RWPE2 (cell line): ENCODE measurements at regions not wholly inside any gene's neighbourhood (a gene's known extent, or its start where the extent isn't known, plus 50 kb on each side); places are given as distances from the start of the nearest gene placed in this dataset.

Source experiments
- ATAC-seq: fragments of 200-7000 bp; cut with Tn5 transposase; 3 replicates; pipeline ENCODE4 v1.9.1; 2021; ENCODE audit warnings: low read depth
- DNase-seq: peaks from one replicate; pipeline ENCODE4 v3.0.0-alpha.2; 2020; ENCODE audit warnings: low spot score
- H3K27ac ChIP-seq: fragments of 450-650 bp; 2 replicates; pipeline ENCODE4 v1.5.1; 2017; ENCODE audit warnings: mild to moderate bottlenecking; ENCODE audit not compliant: poor library complexity, severe bottlenecking
- H3K27me3 ChIP-seq: fragments of 250-450 bp; sonication (Bioruptor Pico); 2 replicates; pipeline ENCODE4 v1.5.1; 2021; ENCODE audit warnings: mild to moderate bottlenecking, moderate library complexity; ENCODE audit not compliant: insufficient read depth, poor library complexity, severe bottlenecking
- H3K36me3 ChIP-seq: fragments of 250-450 bp; sonication (Bioruptor Pico); 2 replicates; pipeline ENCODE4 v1.5.1; 2020; ENCODE audit warnings: low read depth, mild to moderate bottlenecking, moderate library complexity
- H3K4me1 ChIP-seq: fragments of 250-450 bp; sonication (Bioruptor Pico); 2 replicates; pipeline ENCODE4 v1.5.1; 2021; ENCODE audit warnings: mild to moderate bottlenecking, moderate library complexity; ENCODE audit not compliant: insufficient read depth, poor library complexity, severe bottlenecking
- H3K4me3 ChIP-seq: fragments of 250-450 bp; sonication (Bioruptor Pico); 2 replicates; pipeline ENCODE4 v1.5.1; 2021; ENCODE audit warnings: mild to moderate bottlenecking, moderate library complexity; ENCODE audit not compliant: severe bottlenecking
- H3K9me3 ChIP-seq: fragments of 250-450 bp; sonication (Bioruptor Pico); 2 replicates; pipeline ENCODE4 v1.5.1; 2021; ENCODE audit warnings: mild to moderate bottlenecking, moderate library complexity; ENCODE audit not compliant: severe bottlenecking
- TF ChIP-seq, protein P1 (sequence below): fragments of 450-650 bp; IDR thresholded peaks from one replicate; pipeline ENCODE4 v1.5.1; 2017; ENCODE audit warnings: mild to moderate bottlenecking, moderate library complexity; ENCODE audit not compliant: poor library complexity, severe bottlenecking

DNA sequence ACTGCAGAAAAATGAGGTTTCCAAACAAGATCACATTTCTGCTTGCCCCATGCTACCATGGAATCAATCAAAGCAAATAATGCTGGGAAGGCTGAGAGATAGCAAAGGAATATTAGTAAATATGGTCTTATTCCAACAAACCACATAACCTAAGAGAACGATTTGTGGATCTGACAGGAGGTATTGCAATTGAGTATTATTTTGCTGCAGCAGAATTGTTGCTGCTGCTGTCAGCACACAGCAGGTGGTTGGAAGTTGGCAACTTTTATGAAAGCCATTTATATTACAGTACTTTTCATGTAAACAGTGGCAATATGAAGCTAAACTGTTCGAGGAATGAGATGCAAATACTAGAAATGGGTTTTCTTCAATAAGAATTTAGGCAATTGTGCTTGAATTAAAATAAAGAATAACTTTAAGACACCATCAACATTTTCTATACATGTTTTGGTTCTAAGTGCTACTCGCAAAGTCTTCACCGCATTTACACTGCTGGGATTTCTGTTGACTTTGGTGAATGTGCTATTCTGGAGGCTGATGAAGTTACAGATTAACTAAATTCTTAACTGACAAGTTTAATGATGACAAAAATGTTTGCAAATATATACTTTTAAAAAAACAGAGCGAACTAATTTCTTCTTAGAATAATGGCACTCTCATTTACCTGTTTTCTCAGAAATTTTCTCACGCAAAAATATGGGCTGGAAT is 1285.7 kb downstream of the CNTNAP5 start:
- TF ChIP-seq, protein P1, sequence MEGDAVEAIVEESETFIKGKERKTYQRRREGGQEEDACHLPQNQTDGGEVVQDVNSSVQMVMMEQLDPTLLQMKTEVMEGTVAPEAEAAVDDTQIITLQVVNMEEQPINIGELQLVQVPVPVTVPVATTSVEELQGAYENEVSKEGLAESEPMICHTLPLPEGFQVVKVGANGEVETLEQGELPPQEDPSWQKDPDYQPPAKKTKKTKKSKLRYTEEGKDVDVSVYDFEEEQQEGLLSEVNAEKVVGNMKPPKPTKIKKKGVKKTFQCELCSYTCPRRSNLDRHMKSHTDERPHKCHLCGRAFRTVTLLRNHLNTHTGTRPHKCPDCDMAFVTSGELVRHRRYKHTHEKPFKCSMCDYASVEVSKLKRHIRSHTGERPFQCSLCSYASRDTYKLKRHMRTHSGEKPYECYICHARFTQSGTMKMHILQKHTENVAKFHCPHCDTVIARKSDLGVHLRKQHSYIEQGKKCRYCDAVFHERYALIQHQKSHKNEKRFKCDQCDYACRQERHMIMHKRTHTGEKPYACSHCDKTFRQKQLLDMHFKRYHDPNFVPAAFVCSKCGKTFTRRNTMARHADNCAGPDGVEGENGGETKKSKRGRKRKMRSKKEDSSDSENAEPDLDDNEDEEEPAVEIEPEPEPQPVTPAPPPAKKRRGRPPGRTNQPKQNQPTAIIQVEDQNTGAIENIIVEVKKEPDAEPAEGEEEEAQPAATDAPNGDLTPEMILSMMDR, result no peak
- no peak overlapping the region for H3K27ac ChIP-seq
- DNase-seq (no peak), ATAC-seq (no peak)
- H3K4me1 ChIP-seq, result no peaks in the 10 kb centered on the region
- H3K9me3 ChIP-seq, result no peaks in the 10 kb centered on the region
- no peaks in the 10 kb centered on the region for H3K27me3 ChIP-seq
- H3K36me3 ChIP-seq, result no peaks in the 10 kb centered on the region
- no peak overlapping the region for H3K4me3 ChIP-seq

DNA sequence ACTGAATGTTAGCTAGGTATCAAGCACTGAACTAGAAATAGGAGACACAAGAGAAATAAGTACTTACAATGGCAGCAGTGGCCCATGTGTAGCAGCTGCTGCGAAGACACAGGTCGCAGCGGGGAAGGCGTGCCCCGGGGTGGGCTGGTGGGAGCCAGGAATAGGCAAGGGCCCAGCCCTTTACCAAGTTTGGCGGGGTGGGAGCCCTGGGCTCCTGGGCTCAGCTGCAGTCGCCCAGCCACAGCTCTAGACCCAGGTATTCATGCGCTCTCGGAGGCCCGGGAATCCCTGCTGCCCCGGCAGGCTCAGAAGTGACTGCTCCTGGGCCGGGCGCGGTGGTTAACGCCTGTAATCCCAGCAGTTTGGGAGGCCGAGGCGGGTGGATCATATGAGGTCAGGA is 1287.3 kb downstream of the CNTNAP5 start:
- Histone ChIP-seq H3K4me1 (no peaks in the 10 kb centered on the region), H3K27ac (no peak overlapping the region), H3K4me3 (no peak overlapping the region), H3K9me3 (no peaks in the 10 kb centered on the region), H3K27me3 (no peaks in the 10 kb centered on the region), H3K36me3 (no peaks in the 10 kb centered on the region)
- ATAC-seq, result no peak
- no peak for DNase-seq
- TF ChIP-seq, protein P1, result no peak

DNA sequence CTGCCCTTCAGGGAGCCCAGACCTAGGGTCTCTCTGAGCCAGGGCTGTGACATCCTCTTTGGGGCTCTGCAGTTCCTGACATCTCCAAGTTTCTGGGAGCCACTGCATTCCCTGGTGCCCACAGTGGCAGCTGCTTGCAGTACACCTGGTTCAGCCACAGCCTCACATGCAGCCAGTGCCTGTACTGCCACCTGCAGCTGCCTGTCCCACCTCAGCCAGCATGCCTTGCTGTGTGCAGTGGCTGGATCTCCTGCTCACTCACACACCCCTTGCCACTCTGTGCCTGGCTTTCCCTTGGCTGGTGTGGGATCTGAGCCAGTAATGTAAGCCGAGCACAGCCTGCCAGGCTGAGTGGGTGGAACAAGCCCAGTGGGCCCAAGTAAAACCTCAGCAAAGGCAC is 1288.7 kb downstream of the CNTNAP5 start:
- TF ChIP-seq, protein P1, result no peak
- Histone ChIP-seq H3K27me3 (no peaks in the 10 kb centered on the region), H3K27ac (no peak overlapping the region), H3K36me3 (no peaks in the 10 kb centered on the region), H3K9me3 (no peaks in the 10 kb centered on the region), H3K4me3 (no peak overlapping the region), H3K4me1 (no peaks in the 10 kb centered on the region)
- DNase-seq (no peak), ATAC-seq (peak; percentile 50; the same call in 2 of the 3 replicates)

DNA sequence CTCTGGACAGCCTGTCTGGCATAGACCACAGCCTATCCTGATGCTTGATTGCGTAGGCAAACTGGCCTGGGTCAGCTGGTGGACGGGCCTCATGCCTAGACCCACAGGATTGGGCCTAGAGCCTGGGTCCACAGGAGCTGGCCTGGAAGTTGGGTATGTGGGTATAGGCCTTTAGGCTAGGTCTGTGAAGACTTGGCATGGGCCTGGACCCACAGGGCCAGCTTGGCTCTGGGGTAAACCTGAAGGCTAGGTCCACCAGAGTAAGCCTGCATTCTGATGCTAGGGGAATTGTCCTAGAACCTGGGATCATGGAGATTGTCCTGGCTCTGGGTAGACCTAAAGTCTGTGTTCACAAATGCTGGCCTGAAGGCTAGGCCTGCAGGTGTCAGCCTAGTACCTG is 1293.7 kb downstream of the CNTNAP5 start:
- H3K36me3 ChIP-seq, result no peaks in the 10 kb centered on the region
- H3K4me3 ChIP-seq, result no peak overlapping the region
- no peaks in the 10 kb centered on the region for H3K4me1 ChIP-seq
- H3K9me3 ChIP-seq, result no peaks in the 10 kb centered on the region
- TF ChIP-seq, protein P1, result no peak
- H3K27me3 ChIP-seq, result no peaks in the 10 kb centered on the region
- DNase-seq (no peak), ATAC-seq (no peak)
- no peak overlapping the region for H3K27ac ChIP-seq

DNA sequence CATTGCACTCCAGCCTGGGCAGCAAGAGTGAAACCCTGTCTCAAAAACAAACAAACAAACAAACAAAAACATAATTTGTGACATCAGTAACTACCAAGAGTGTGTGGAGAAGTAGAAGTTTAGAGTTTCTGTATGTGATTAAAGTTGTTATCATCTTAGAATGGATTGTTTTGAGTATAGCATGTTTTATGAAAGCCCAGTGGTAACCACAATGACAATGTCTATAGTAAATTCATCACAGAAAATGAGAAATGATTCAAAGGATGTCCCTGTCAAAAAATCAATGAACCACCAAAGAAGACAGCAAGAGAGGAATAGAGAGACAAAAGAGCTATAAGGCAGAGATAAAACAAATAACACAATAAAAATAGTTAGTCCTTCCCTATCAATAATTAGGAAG is 1299.2 kb downstream of the CNTNAP5 start:
- Histone ChIP-seq H3K4me1 (no peaks in the 10 kb centered on the region), H3K27me3 (no peaks in the 10 kb centered on the region), H3K36me3 (no peaks in the 10 kb centered on the region), H3K27ac (no peak overlapping the region), H3K4me3 (no peak overlapping the region), H3K9me3 (no peaks in the 10 kb centered on the region)
- ATAC-seq (no peak), DNase-seq (no peak)
- TF ChIP-seq, protein P1, result no peak
